Smooth muscle cell (in vitro differentiated cells): ENCODE measurements at regions not wholly inside any gene's neighbourhood (a gene's known extent, or its start where the extent isn't known, plus 50 kb on each side); places are given as distances from the start of the nearest gene placed in this dataset.

Source experiments
- DNase-seq: peaks from one replicate; lab custom pipeline; 2025; ENCODE audit not compliant: unreplicated experiment; lab: John Stamatoyannopoulos, UW
- H2AFZ ChIP-seq: fragments of 200-600 bp; sonication (generic); 2 replicates; pipeline ENCODE4 v1.6.0; 2016; ENCODE audit warnings: antibody characterized with exemption, low read depth, mild to moderate bottlenecking
- H3F3A ChIP-seq: fragments of 200-600 bp; sonication (generic); 2 replicates; pipeline ENCODE4 v1.6.0; 2017; ENCODE audit warnings: antibody characterized with exemption, low read depth
- H3K27ac ChIP-seq: fragments of 200-600 bp; sonication (generic); 2 replicates; pipeline ENCODE4 v1.5.1; 2016; ENCODE audit warnings: low read depth, mild to moderate bottlenecking
- H3K27me3 ChIP-seq: fragments of 200-600 bp; sonication (generic); 2 replicates; pipeline ENCODE4 v1.6.1; 2016; ENCODE audit warnings: low read depth, mild to moderate bottlenecking
- H3K36me3 ChIP-seq: fragments of 200-600 bp; sonication (generic); 2 replicates; pipeline ENCODE4 v1.5.1; 2016; ENCODE audit warnings: low read depth
- H3K4me1 ChIP-seq: fragments of 200-600 bp; sonication (generic); 2 replicates; pipeline ENCODE4 v1.5.1; 2016; ENCODE audit warnings: low read depth
- H3K4me2 ChIP-seq: fragments of 200-600 bp; sonication (generic); 2 replicates; pipeline ENCODE4 v1.6.0; 2016; ENCODE audit warnings: mild to moderate bottlenecking
- H3K4me3 ChIP-seq: fragments of 200-600 bp; sonication (generic); 2 replicates; pipeline ENCODE4 v1.5.1; 2016; ENCODE audit warnings: mild to moderate bottlenecking
- H3K79me2 ChIP-seq: fragments of 200-600 bp; sonication (generic); 2 replicates; pipeline ENCODE4 v1.6.0; 2016; ENCODE audit warnings: low read depth, mild to moderate bottlenecking
- H3K9ac ChIP-seq: fragments of 200-600 bp; sonication (generic); 2 replicates; pipeline ENCODE4 v1.6.0; 2016; ENCODE audit warnings: low read depth
- H3K9me3 ChIP-seq: fragments of 200-600 bp; sonication (generic); replicated peaks from 2 replicates; pipeline ENCODE4 v1.5.1; 2016; ENCODE audit warnings: low read depth
- H4K20me1 ChIP-seq: fragments of 200-600 bp; sonication (generic); 2 replicates; pipeline ENCODE4 v1.6.0; 2016; ENCODE audit warnings: low read depth
- CTCF ChIP-seq: fragments of 200-600 bp; sonication (generic); IDR thresholded peaks from 2 replicates; pipeline ENCODE4 v1.5.1; 2017; ENCODE audit warnings: borderline replicate concordance, mild to moderate bottlenecking, antibody characterized with exemption; ENCODE audit not compliant: insufficient read depth, poor library complexity, severe bottlenecking
- WGBS: methylation state at CpG from one replicate; pipeline ENCODE4 v1.1.7; 2016; ENCODE audit warnings: low lambda C conversion rate; 5-methylcytosine and 5-hydroxymethylcytosine counted together

- Histone ChIP-seq H3K27ac (no peak overlapping the region), H2AFZ (no peak overlapping the region), H3K36me3 (no peaks in the 10 kb centered on the region), H3K27me3 (no peaks in the 10 kb centered on the region), H3K4me3 (no peak overlapping the region), H3F3A (no peaks in the 10 kb centered on the region), H3K9me3 (no peaks in the 10 kb centered on the region), H4K20me1 (no peaks in the 10 kb centered on the region), H3K79me2 (no peaks in the 10 kb centered on the region), H3K9ac (no peak overlapping the region), H3K4me2 (no peak overlapping the region), H3K4me1 (peaks cover 6% of the 10 kb centered on the region)
- no peak for TF ChIP-seq CTCF
- DNase-seq: no peak
- 89% methylated on average over 4 of the region's 4 CpGs for WGBS
These were observed 138.3 kb downstream of the GNAT3 start for GRCh38 chr7:80373429-80374032.

GRCh38 chr7:80372415-80372814 lies 139.4 kb downstream of the GNAT3 start:
- WGBS: 55% methylated on average over 2 of the region's 2 CpGs

GRCh38 chr7:80370587-80370986 lies 141.3 kb downstream of the GNAT3 start:
- no peak overlapping the region for H3K4me3 ChIP-seq
- no peaks in the 10 kb centered on the region for H3K27me3 ChIP-seq
- no peak for TF ChIP-seq CTCF
- no peaks in the 10 kb centered on the region for H3F3A ChIP-seq
- no peaks in the 10 kb centered on the region for H3K9me3 ChIP-seq
- 67% methylated on average over 1 of the region's 1 CpG for WGBS
- peaks cover 6% of the 10 kb centered on the region for H3K4me1 ChIP-seq
- no peak for DNase-seq
- H2AFZ ChIP-seq: peak overlapping the region; percentile 4
- H4K20me1 ChIP-seq: no peaks in the 10 kb centered on the region
- H3K36me3 ChIP-seq: peaks cover under 1% of the 10 kb centered on the region
- no peak overlapping the region for H3K4me2 ChIP-seq
- H3K27ac ChIP-seq: no peak overlapping the region
- H3K79me2 ChIP-seq: no peaks in the 10 kb centered on the region
- no peak overlapping the region for H3K9ac ChIP-seq

More at GRCh38 chr7:80372415-80372814, 139.4 kb downstream of the GNAT3 start:
- peak overlapping the region; percentile 60 for H2AFZ ChIP-seq
- H3F3A ChIP-seq: no peaks in the 10 kb centered on the region
- no peaks in the 10 kb centered on the region for H3K79me2 ChIP-seq
- DNase-seq: no peak
- H3K27me3 ChIP-seq: no peaks in the 10 kb centered on the region
- no peaks in the 10 kb centered on the region for H3K9me3 ChIP-seq
- H3K4me1 ChIP-seq: peaks cover 6% of the 10 kb centered on the region
- no peaks in the 10 kb centered on the region for H4K20me1 ChIP-seq
- H3K4me3 ChIP-seq: no peak overlapping the region
- H3K9ac ChIP-seq: no peak overlapping the region
- peak overlapping the region; percentile 60 for H3K4me2 ChIP-seq
- H3K36me3 ChIP-seq: no peaks in the 10 kb centered on the region
- TF ChIP-seq CTCF: no peak
- H3K27ac ChIP-seq: peak overlapping the region; percentile 17

GRCh38 chr7:80369321-80369720 lies 142.5 kb downstream of the GNAT3 start:
- H4K20me1 ChIP-seq: no peaks in the 10 kb centered on the region

More at GRCh38 chr7:80369321-80369720, 142.5 kb downstream of the GNAT3 start:
- no peak overlapping the region for H3K27ac ChIP-seq
- H3F3A ChIP-seq: no peaks in the 10 kb centered on the region
- no peaks in the 10 kb centered on the region for H3K27me3 ChIP-seq
- WGBS: 88% methylated on average over 7 of the region's 7 CpGs
- H3K79me2 ChIP-seq: no peaks in the 10 kb centered on the region
- H3K4me2 ChIP-seq: no peak overlapping the region
- no peaks in the 10 kb centered on the region for H3K9me3 ChIP-seq
- no peak overlapping the region for H3K9ac ChIP-seq
- H3K4me3 ChIP-seq: no peak overlapping the region
- peaks cover 5% of the 10 kb centered on the region for H3K36me3 ChIP-seq
- no peak for TF ChIP-seq CTCF
- H2AFZ ChIP-seq: no peak overlapping the region
- H3K4me1 ChIP-seq: peaks cover 6% of the 10 kb centered on the region
- no peak for DNase-seq
